HG03432 (cell line): ENCODE measurements at regions not wholly inside any gene's neighbourhood (a gene's known extent, or its start where the extent isn't known, plus 50 kb on each side); places are given as distances from the start of the nearest gene placed in this dataset.
A peak's percentile ranks its signal among the peaks of the same experiment; 100 is the strongest.
"Not testable (repeated sequence)": the region's sequence is repeated elsewhere in the genome, so short reads cannot be mapped to it uniquely, and the experiment has no call there.

ENCODE experiments used
- ATAC-seq: cut with Tn5 transposase; IDR thresholded peaks from one replicate; pipeline ENCODE4 v1.9.1; 2021; ENCODE audit warnings: mild to moderate bottlenecking, moderate library complexity; ENCODE audit not compliant: unreplicated experiment

DNA sequence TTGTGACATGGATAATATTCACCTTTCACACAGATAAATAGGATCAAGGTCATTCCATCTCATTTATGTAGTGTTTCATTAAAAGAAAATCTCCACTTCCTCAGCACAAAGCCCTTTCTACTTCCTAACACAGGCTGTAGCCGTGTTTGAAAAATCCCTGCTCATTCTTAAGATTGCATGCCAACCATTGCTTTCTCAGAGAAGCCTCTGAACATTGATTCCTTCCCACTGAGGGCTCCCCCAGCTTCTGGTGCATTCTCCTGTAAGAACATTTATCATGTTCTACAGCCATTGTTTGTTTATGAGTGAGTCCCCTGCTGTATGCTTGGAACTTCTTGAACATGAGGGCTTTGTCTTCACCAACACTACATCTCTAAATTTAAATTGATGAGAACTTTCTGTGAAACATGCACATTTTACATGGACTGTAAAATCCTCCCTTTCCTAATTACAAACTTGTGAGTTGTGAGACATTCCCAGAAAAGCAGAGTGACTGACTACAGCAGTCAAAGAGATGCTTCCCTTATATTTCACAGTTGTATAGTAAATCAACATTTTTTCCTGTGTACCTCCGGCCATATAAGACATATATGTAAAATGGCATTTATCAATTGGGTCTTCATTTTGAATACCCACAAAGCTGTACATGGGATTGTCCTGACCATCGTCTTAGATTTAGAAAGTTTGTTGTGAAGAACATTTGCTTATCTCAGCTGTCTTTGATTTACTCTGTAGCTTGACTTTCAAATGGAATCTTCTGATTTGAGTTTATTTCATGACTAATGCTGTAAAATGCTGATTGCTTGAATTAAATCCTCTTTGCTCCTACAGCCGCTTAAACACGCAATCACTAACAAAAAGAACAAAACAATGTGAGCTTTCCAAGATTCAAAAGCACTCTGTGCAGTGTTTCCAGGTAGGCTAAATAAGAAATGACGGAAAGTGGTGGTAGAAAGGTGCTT is 600.5 kb upstream of the SLIT2 start:
- no peak for ATAC-seq

DNA sequence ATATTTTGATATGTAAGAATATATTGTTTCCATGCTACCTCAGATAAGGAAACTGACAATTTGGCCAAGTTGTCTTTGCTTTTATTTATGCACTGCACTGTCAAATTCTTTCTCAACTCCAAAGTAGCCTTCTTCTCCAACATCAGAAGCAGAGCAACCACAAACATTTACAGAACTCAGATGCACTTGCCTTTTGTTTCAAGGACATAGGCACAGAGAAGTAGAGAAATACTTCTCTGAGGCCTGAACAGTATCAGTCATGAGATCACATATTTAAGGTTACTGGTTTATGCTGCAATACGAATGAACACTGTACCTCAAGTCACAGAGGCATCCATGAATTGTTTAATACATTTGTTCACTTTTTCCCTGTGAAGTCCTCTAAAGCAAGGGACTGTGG is 606.1 kb upstream of the SLIT2 start:
- ATAC-seq, result no peak

DNA sequence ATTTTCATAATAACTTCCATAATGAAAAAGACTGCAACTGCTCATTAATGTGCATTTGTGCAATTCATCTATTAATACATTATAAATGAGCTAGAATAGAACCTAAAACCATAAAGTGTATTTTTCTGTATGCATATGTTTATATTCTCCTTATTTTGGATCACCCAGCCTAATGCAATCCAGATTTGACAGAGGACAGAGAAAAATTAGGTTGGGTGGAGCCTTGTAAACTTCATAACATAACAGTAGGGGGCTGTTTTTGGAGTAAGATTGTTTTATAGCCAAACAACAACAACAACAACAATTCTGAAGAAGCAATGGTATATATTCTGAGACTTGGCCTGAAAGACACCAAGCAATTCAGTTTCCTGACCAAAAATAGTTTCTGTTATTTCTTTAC is 615.3 kb upstream of the SLIT2 start:
- ATAC-seq, result no peak

DNA sequence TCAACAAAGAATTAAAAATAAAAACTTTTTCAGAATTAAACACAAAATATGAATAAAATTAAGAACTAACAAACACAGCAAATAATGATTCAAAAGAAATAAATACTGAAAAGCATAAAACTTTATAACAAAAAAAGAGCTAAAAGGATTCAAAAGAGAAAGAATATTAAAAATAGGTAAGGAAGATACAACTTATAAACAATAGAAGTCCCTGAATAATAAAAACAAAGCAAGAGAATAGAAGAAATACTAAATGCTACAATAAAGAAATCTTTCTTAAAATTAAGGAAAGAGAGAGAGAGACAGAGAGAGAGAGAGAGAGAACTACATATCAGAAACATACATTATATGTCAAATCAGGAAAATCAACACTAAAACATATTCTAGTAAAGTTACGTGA is 619.9 kb upstream of the SLIT2 start:
- ATAC-seq, result no peak

DNA sequence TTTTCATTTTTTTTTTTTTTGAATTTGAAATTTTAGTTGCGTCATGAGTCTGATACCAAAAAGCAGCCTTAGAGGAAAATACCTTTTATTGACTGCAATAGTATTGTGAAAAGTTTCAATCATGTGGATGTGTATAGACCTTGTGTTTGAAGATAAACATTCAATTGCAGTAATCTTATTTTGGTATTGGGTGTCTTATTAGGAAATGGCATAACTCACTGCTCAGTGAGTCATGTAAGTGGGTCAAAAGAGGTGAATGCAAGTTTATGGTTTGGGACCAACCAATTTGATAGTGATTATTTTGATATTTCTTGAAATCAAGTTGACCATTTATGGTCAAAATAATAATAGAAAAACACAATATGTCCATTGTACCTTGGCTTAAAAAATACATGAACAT is 627.8 kb upstream of the SLIT2 start:
- ATAC-seq, result no peak

DNA sequence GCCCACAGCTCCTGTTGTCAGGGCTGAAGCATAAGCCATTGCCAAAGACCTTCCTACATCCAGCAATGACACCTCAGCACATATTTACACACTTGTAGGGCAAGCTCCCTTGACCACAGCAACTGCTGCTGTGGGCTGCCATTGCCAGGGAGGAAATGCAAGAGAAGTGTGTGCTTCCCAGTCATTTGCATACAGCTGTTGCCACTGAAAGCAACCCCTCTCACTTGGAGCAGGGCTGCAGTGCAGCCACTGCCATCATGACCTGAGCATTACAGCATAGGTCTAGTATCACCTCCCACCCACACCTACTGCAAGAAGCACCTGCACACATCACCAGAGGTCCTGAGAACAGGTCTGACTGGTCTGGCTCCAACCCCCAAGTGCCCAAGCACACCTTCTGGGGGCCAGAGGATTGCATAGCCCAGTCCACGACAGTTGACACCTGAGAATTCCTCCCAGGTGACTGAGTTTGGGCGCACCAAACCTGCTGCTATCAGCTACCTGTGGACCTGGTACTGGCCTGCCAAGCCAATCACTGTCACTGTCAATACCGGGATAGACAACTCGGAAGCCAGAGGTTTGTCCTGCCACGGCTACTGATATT is 636.5 kb upstream of the SLIT2 start:
- no peak for ATAC-seq

DNA sequence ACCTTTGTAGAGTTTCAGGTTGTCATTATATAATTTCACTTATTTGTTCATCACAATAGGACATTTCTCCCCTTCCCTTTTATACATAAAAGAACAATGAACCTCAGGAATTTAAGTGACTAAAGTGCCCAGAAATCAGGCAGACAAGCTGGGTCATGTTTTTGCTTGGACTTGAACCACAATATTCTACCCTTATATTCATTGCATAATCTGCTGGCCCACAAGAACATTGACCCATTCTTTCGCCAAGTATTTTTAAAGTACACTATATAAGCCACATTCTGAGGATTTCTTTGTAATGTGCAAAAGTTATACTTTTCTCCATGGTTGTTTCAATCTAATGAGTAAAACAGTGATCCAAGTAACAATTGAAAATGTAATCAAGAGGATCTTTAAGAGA is 637.5 kb upstream of the SLIT2 start:
- ATAC-seq, result no peak

DNA sequence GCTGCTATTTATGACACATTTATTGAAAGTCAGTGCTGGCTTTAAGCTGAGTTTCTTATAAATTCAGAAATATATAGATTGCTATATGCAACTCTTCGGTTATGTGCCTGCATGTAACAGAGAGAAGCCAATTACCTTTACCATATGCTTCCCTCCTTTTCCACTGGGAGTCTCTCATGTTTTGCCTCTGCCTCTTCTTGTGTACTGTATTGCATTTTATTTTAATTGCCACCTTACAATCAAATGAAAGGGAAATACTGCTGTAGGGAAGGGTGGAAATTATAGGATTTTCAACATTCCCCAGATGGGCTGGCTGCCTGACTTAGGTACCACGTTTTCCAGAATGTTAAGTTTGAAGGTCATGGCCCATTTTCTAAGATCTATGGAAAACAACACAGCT is 655.4 kb upstream of the SLIT2 start:
- ATAC-seq, result no peak

DNA sequence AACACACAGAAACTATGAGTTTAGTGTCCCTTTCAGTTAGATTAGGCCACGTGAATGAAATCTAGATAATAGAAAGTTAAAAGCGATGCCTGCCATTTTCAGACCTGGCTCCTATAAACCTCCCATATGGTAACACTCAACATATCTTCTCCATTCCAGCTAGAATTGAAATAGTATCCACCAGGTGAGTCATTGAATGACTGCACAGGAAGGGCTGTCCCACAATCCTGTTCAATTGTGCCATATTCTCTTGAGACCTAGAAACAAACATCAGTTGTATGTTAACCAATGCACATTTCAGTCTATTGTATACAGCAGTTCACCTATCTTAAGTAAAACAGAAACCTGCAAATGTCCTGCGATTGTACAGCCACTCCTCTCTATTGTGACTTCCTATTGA is 659.3 kb upstream of the SLIT2 start:
- ATAC-seq, result no peak

DNA sequence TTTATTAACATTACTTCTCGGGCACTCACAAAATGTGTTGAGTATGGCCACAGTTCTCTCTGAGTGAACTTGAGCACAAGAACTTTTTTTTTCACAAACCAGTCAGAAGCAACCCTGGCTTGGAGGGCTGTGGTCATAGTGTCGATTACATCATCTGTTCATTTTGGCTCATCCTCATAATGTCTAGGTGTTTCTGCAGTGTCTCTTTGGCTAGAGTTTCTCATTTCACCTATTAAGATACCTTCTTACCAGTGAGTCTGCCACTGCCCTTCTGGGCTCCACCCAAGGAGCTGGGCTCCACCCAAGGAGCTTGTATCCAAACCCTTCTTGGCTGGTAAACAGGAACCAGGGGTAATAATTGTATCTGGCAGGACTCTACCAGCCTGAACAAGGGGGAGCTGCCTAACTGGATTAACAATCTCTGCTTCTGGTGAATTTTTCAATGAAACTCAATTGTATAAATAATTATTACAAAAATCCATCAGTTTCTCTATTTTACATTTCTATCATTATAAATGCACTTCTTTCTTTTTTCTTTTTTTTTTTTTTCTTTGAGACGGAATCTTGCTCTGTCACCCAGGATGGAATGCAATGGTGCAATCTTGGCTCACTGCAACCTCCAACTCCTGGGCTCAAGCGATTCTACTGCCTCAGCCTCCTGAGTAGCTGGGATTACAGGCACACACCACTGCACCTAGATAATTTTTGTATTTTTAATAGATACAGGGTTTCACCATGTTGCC is 667.7 kb upstream of the SLIT2 start:
- no peak for ATAC-seq

DNA sequence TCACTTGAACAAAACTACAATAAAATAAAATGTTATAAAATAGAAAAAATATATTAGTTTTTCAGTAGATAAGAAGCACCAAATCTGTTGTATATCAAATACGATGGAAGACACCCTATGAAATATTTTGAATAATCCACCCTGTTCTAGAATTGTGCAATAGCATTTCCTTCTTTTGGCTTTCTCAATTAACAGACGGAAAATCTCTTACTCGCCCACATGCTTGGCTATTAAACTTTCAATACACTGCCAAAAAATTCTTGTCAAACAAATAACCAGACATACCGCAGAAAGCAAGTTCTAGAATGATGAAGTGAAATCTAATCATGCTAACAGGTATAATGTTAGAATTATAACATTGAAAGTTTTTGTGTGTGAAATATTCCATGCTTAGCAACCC is 671.6 kb upstream of the SLIT2 start:
- no peak for ATAC-seq

DNA sequence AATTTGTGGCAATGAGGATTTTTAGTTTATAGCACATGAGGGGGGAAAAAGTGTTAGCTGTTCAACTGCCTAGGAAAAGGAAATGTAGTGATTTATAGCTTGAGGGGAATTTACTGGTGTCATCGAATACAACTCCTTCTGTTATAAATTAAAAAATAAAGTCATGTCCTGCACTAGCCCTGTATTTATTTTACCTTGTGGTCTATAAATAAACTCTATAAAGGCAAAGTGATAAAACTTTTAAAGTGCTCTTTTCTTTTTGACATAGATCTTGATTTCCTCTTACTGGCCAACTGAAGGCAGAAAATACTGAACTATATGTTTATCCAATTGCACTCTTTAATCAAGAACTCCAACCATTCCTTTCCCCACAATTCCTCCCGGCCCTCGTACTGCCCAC is 672.1 kb upstream of the SLIT2 start:
- ATAC-seq, result no peak

DNA sequence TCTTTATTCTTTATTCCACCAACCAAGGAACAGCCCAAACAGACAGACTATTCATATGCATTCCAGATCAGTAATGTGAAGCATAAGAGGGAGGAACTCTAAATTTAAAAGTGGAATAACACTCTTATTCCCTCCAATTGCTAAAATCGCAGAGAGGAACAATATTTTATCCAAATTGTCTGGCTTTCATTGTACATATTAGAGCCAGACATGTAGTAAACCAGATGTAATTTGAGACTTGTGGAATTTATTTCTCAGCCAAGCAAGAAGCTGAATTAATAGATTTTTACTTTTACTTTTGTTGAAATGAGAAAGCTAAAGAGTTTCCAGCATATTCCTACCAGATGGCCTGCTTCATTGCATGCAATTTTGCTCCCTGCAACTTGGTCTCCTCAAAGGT is 674.6 kb upstream of the SLIT2 start:
- no peak for ATAC-seq

DNA sequence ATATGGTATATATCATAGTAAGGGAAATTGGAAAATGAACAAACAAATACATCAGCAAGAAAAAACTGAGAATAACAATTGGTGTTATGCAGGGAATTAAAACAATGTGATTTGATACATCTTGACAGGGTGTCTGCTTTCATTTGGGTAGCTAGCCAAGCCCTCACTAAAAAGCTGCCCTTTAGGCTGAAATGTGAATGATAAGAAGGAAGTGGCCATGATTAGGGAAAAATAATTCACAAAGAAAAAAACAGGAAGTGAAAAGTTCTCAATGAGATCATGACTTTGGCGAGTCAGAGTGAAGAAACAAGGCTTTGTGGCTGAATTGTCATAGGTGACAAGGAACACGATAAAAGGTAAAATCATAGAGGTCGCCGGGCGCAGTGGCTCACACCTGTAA is 675.8 kb upstream of the SLIT2 start:
- ATAC-seq, result peak; percentile 56

DNA sequence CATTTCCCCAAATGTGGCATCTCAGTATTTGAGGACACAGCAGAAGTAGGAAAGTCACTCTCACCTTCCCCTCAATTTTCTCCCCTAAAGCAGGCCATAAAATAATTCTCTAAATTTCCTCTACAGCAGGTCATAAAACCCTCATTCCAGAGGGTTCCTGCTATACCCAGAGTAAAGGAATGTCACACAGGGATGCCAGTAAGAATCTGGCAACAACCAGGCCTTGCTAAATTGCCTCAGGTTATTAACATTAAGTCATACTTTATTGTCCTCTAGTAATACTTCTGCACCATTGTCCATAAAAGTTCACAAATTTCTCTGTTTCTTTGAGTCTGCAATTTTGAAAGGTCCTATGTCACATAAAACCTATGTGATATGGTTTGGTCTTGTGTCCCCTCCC is 685.7 kb upstream of the SLIT2 start:
- no peak for ATAC-seq

DNA sequence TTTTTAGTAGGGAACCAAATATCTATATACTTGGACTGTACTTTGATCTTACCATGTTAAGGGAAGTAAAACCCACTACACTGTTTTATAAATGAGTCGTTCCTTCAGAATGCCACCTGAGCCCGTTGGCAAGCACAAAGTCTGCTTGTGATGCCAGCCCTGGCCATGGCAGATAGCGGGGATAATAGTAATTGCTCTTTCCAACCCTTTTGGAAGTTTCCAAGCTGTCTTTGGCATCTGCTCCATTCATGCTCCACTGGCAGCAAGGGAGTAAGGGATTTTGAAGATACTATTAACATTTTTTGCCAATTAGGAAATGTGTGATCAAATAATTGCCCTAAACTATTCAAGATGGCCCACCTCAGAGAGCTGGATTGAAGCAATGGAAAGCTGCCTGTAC is 689.2 kb upstream of the SLIT2 start:
- ATAC-seq, result no peak

DNA sequence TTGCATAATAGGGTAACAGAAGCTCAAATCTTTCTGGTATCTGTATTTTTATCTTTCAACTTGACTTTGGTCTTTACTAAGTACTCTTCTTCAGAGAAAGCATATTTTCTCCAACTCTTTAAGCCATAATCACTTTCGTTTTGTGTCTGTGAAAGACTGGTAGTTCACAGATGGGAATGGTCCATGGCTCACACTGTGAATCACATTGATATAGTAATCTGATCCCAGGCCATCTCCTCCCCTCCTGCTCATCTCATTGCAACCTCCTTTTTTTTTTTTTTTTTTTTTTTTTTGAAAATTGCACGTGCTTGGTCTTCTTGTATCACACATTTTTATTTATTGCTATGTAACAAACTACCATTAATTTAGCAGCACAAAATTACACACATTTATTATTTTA is 694.5 kb upstream of the SLIT2 start:
- ATAC-seq, result no peak

DNA sequence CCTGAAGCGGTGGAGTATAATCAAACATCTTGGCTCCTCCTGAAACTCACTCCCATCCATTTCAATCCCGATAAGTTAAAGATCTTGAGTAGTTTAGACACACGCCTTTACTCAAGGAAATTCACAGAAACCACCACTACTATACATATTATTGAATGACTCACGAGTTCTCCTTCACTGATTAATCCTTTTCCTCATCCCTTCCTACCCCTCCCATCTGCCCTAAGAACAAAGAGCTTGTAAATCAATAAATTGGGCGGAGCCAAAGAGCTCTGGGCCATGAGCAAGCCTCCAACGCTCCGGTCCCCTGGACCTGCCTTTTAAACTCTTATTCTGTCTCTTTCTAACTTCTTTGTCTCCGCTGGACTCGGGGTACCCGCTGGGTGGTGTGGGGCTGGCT is 695.4 kb upstream of the SLIT2 start:
- not testable (repeated sequence) for ATAC-seq

DNA sequence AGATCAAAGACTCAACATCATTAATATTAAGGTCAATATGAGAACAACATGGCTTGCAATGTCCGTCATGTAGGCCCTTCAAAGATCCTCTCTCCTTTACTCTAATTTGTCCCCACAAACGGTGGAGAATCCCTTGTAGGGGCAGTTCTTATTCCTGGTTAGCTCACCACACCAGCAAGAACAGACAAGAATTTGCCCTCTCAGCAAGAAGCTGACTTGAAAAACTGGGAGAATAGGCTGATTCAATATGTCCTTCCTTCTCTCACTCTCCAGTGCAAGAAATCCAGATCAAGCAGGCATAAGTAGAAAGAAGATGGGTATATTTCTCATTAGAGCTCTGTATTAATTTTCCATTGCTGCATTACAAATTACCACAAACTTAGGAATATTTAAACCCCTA is 704.2 kb upstream of the SLIT2 start:
- ATAC-seq, result no peak

DNA sequence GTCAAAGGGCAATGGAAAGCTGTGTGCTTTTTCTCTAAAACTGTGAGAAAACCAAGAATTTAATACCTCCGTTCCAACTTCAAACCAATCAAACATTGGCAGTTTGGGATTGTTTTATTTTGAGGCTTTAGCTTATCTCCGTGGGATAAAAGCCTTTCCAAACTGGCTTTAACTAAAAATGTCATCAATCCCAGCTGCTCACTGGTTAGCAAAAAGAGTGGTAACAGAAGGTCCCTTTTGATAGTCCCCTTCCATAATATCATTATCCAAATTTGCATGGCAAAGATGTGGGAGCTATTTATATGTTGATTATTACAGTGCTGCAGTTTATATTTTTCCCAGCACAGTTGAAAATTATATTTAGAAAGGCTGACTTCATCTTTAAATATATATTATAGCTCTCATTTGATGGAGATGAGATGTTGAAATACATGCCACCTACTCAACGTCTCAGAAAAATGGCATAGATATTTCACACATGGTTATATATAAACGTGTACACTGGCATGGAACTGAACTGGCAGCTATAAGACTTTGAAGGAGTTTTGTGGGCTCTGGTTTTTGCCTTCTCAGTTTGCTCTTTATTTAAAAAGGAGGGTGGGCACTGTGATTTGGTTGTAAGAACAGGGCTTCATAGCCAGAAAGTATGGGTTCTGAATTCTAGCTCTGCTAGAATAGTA is 707.1 kb upstream of the SLIT2 start:
- ATAC-seq, result no peak

DNA sequence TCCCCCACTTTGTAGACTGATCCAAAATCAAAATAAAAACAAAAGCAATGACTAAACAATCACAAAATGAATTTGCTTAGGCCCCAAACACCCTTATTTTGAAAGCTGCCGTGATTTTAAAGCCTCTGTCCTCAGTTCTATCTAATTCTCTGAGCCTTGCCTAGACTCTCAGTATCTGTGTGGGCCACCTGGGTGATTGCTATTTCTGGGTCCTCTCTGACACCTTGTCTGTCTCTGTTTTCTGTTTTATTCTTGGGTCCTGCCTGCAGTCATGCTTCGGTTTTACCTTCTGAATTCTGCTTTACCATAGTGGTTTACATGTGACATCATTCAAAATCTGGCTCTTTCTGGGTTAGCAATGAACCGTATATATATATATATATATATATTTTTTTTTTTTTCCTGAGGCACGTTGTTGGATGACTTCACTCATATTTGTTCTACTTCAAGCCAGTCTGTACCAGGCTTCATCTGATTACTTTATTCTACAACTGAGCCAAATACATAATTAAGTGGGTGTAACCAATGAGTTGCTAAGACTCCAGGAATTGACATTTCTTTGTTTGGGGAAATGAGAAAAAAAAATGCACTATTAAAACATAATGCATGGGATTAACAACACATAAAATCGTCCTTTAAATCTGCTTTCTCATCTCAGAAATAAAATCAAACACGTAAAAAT is 710.7 kb upstream of the SLIT2 start:
- ATAC-seq, result no peak
